ENCODE measurements at regions not wholly inside any gene's neighbourhood (a gene's known extent, or its start where the extent isn't known, plus 50 kb on each side); places are given as distances from the start of the nearest gene placed in this dataset.

DNA sequence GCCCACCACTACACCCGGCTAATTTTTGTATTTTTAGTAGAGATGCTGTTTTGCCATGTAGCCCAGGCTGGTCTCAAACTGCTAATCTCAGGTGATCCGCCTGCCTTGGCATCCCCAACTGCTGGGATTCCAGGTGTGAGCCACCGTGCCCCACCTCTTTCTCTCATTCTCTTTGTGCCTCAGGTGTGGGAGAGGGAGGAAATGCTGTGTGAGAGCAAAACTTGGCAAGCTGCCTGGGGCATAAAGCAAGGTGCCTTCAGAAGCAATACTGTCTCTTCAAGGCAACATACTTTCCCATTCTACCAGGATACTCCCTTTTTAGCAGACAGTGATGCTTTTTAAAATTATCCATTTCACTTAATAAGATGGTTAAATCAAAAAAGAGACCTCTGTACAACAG, 53.2 kb upstream of the RFC3 start:
- TF ChIP-seq, protein P1, sequence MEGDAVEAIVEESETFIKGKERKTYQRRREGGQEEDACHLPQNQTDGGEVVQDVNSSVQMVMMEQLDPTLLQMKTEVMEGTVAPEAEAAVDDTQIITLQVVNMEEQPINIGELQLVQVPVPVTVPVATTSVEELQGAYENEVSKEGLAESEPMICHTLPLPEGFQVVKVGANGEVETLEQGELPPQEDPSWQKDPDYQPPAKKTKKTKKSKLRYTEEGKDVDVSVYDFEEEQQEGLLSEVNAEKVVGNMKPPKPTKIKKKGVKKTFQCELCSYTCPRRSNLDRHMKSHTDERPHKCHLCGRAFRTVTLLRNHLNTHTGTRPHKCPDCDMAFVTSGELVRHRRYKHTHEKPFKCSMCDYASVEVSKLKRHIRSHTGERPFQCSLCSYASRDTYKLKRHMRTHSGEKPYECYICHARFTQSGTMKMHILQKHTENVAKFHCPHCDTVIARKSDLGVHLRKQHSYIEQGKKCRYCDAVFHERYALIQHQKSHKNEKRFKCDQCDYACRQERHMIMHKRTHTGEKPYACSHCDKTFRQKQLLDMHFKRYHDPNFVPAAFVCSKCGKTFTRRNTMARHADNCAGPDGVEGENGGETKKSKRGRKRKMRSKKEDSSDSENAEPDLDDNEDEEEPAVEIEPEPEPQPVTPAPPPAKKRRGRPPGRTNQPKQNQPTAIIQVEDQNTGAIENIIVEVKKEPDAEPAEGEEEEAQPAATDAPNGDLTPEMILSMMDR (conservative IDR thresholded peaks at IDR 0.05 in 1 of 2, IDR thresholded peaks at IDR 0.05 in 1 of 2; ENCODE audit: extremely low read depth in 1 of 2, insufficient read depth in 1 of 2, low read depth in 1 of 2, low read length in 2 of 2) = no peak
- TF ChIP-seq EZH2 (IDR thresholded peaks at IDR 0.05; ENCODE audit: borderline replicate concordance, low read length) = no peak
